Tibial artery (tissue), 4 donors: ENCODE measurements at regions not wholly inside any gene's neighbourhood (a gene's known extent, or its start where the extent isn't known, plus 50 kb on each side); places are given as distances from the start of the nearest gene placed in this dataset.

ENCODE experiments used
- DNase-seq, 2 donors: peaks; one replicate each; pipeline ENCODE4 v3.0.0-alpha.2; 2019
- H3K27ac ChIP-seq, 2 donors: fragments of 200-600 bp; sonication (generic) in 1 of 2; 1 replicate in 1 of 2; 2 replicates in 1 of 2; pipeline ENCODE4 v1.5.1; 2018 to 2019; ENCODE audit warnings: mild to moderate bottlenecking in 1 of 2
- H3K27me3 ChIP-seq, 2 donors: fragments of 200-600 bp; sonication (generic) in 1 of 2; one replicate each; pipeline versions ENCODE4 v1.5.1 to v1.6.0; 2016 to 2019
- H3K36me3 ChIP-seq, 3 donors: fragments of 200-600 bp; sonication (generic) in 2 of 3; one replicate each; pipeline ENCODE4 v1.5.1; 2016 to 2019; ENCODE audit warnings: mild to moderate bottlenecking in 2 of 3
- H3K4me1 ChIP-seq, 4 donors: fragments of 200-600 bp; sonication (generic) in 2 of 4; 1 replicate in 3 of 4; 2 replicates in 1 of 4; pipeline ENCODE4 v1.5.1; 2016 to 2019
- H3K4me3 ChIP-seq, 2 donors: fragments of 200-600 bp; sonication (generic) in 1 of 2; 1 replicate in 1 of 2; 2 replicates in 1 of 2; pipeline ENCODE4 v1.5.1; 2018 to 2019; ENCODE audit warnings: mild to moderate bottlenecking in 2 of 2
- H3K9me3 ChIP-seq, 3 donors: fragments of 200-600 bp; sonication (generic) in 1 of 3; one replicate each; pipeline ENCODE4 v1.5.1; 2016 to 2019
- intact Hi-C: fragments of 100-400 bp; cut with DNase I; formaldehyde crosslinking; loops from one replicate; pipeline ENCODE4 v1.15.0; 2023; ENCODE audit warnings: low total_unique reads
- TF ChIP-seq, protein P1 (sequence below), 2 experiments: fragments of 200-600 bp in 1 of 2; fragments of 450-650 bp in 1 of 2; IDR thresholded peaks; one replicate each; pipeline ENCODE4 v1.5.1; 2017 to 2019; ENCODE audit warnings: antibody characterized with exemption in 2 of 2, mild to moderate bottlenecking in 1 of 2, moderate library complexity in 1 of 2

DNA sequence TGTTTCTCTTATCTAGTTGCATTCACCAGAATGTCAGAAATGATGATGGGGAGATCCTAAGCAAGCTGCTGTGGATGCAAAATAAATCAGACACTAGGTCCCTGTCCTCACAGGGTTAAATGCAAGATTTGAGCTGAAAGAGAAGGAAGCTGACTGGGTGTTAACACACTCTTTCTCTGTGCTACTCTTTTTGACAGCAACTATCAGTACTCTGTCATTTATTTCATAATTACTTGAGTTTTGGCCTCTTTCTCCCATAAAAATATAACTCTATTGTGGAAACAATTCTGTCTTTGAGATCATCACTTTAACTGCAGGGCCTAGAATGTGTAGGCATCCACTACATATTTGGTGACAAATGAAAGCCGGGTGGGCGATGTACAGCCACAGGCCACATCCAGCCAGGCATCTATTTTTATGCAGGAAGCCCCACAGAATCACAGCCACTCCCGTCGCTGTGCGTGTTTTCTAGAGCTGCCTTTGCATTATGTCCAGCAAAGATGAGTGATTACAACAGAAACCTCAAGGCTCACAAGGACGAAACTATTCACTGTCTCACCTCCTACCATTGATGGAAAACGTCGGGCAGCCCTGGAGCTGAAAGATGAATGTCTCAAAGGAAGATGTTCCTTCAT lies 849.0 kb downstream of the RNF144A start:
- H3K9me3 ChIP-seq: peaks cover 0 to 5% (median 0%) of the 10 kb centered on the region in 3 donors
- H3K36me3 ChIP-seq: no peaks in the 10 kb centered on the region
- peaks cover 0 to 4% of the 10 kb centered on the region in 2 donors for H3K27me3 ChIP-seq
- TF ChIP-seq, protein P1, sequence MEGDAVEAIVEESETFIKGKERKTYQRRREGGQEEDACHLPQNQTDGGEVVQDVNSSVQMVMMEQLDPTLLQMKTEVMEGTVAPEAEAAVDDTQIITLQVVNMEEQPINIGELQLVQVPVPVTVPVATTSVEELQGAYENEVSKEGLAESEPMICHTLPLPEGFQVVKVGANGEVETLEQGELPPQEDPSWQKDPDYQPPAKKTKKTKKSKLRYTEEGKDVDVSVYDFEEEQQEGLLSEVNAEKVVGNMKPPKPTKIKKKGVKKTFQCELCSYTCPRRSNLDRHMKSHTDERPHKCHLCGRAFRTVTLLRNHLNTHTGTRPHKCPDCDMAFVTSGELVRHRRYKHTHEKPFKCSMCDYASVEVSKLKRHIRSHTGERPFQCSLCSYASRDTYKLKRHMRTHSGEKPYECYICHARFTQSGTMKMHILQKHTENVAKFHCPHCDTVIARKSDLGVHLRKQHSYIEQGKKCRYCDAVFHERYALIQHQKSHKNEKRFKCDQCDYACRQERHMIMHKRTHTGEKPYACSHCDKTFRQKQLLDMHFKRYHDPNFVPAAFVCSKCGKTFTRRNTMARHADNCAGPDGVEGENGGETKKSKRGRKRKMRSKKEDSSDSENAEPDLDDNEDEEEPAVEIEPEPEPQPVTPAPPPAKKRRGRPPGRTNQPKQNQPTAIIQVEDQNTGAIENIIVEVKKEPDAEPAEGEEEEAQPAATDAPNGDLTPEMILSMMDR (IDR thresholded peaks at IDR 0.05): no peak
- no peak overlapping the region for H3K27ac ChIP-seq
- H3K4me1 ChIP-seq: no peaks in the 10 kb centered on the region
- H3K4me3 ChIP-seq: no peak overlapping the region
- no peak for DNase-seq
- intact Hi-C loops: no loop called here

DNA sequence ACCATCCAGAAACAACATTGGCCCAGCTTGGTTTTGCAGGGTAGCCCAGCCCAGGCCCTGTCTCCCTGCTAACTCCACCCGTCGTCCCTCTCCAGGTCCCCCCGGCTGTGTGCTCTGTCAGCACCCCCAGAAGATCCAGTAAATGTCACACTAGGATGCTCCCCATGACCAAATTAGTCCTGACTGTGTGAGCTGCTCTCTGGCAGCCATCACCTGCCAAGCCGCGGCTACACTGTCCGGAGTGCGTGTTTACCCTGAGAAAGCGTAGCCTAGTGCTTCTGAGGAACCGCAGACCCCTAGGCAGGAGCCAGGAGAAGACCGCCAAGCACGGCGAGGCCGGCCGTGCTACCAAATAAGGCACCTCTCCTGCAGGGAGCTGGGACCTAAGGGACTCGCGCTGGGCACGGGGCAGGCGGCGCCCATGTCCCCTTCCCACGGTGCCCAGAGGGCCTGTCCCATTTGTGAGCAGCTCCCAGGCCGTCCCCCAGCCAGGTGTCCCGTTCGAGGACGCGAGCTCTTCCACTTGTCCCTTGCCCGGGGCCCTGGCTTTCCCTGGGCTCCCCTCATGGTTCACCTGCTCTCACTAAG lies 849.9 kb downstream of the RNF144A start:
- Histone ChIP-seq H3K27me3 (peaks cover 0 to 4% of the 10 kb centered on the region in 2 donors), H3K27ac (no peak overlapping the region), H3K4me1 (no peaks in the 10 kb centered on the region), H3K4me3 (no peak overlapping the region), H3K9me3 (peaks cover 0 to 5% (median 0%) of the 10 kb centered on the region in 3 donors), H3K36me3 (no peaks in the 10 kb centered on the region)
- intact Hi-C loops: no loop called here
- TF ChIP-seq, protein P1 (IDR thresholded peaks at IDR 0.05): no peak
- DNase-seq: no peak

DNA sequence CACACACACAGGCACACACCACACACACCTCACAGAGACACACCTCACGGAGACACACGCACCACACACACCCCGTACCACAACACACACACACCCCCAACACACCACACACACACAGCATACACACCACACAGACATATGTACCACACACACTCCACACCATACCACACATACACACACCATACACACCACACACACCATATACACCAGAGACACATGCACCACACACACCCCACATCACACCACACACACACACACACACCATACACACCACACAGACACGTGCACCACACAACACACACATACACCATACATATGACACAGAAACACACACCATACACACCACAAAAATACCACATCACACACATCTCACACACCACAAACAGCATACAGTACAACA lies 850.7 kb downstream of the RNF144A start:
- intact Hi-C loops: no loop called here
- TF ChIP-seq, protein P1 (IDR thresholded peaks at IDR 0.05): no peak

DNA sequence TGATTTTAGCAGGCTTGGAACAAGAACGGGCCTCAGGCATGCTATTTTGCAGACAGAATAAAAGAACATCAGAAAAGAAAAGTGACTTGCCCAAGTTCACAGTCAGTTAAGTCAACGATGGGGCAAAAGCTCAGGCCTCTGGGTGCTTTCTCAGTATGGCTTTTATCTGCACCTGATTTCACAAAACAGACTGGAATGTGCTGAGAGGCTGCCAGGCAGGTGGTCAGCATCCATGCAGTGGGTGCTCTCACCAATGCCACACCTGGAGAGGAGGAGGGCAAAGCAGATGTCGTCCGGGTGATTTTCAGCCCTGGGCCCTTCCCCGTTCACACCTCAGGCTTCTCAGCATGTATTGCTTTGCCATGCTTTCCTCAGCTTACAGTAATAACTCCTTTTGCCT lies 854.6 kb downstream of the RNF144A start:
- H3K27ac ChIP-seq: no peak overlapping the region
- no peaks in the 10 kb centered on the region for H3K9me3 ChIP-seq
- H3K4me1 ChIP-seq: peaks cover 0 to 5% (median 0%) of the 10 kb centered on the region in 4 donors
- peaks cover 0 to 4% of the 10 kb centered on the region in 2 donors for H3K27me3 ChIP-seq
- TF ChIP-seq, protein P1 (IDR thresholded peaks at IDR 0.05): no peak
- H3K4me3 ChIP-seq: no peak overlapping the region
- intact Hi-C loops: no loop called here
- DNase-seq: no peak
- no peaks in the 10 kb centered on the region for H3K36me3 ChIP-seq

More for the DNA sequence above, 850.7 kb downstream of the RNF144A start:
- H3K4me3 ChIP-seq: no peak overlapping the region
- no peak for DNase-seq
- no peaks in the 10 kb centered on the region for H3K36me3 ChIP-seq
- H3K9me3 ChIP-seq: peaks cover 0 to 5% (median 0%) of the 10 kb centered on the region in 3 donors
- no peak overlapping the region for H3K27ac ChIP-seq
- no peaks in the 10 kb centered on the region for H3K4me1 ChIP-seq
- H3K27me3 ChIP-seq: peaks cover 0 to 4% of the 10 kb centered on the region in 2 donors

DNA sequence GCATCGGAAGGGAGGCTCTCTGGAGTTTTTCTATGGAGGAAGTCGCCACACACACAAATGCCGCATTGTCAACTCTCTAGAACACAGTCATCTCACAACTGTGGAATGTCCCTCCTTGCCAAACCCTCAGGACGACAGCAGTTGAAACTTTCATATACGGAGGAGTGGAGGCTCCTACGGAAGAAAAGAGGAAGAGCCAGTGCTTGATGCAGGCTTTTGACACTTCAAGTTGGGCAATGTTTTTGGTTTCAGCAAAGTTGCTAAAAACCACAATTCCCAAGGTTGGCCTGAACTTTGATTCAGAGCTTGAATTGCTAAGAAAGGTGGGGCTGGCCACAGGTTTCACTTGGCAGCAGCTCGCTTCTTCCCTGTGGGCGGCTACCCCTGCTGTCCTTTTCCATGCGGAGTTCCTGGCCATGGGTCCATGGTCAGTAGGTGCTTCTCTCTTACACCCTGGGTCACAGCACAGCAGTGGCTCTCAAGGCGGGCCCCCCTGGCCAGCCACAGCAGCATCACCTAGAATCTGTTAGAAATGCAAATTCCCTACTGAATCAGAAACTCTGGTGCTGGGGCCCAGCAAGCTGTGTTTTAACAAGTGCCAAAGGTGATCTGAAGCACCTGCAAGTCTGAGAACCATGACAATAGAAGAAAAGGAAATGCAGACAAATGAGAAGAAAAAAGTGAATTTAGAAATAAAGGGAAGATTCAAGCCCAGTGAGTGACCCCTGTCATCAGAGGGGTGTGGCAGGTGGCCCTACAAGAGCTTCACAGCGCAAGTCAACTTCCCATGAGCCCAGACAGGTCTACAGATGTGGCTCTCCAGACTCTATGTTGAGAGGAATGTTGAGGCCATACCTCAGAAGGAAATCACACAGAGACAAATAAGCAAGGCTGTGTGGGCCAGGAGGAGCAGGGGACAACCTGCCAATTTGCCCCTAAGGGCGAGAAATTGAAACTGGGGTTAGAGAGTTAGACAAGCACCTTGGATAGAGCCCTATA lies 856.4 kb downstream of the RNF144A start:
- no peaks in the 10 kb centered on the region for H3K9me3 ChIP-seq
- H3K4me3 ChIP-seq: no peak overlapping the region
- H3K27ac ChIP-seq: no peak overlapping the region
- H3K27me3 ChIP-seq: no peaks in the 10 kb centered on the region
- H3K36me3 ChIP-seq: no peaks in the 10 kb centered on the region
- intact Hi-C loops: no loop called here
- peaks cover 0 to 5% (median 0%) of the 10 kb centered on the region in 4 donors for H3K4me1 ChIP-seq
- no peak for DNase-seq
- TF ChIP-seq, protein P1 (IDR thresholded peaks at IDR 0.05): no peak
